SK-N-SH (cell line): ENCODE measurements at regions not wholly inside any gene's neighbourhood (a gene's known extent, or its start where the extent isn't known, plus 50 kb on each side); places are given as distances from the start of the nearest gene placed in this dataset.

Experiments
- ELF1 ChIP-seq: IDR thresholded peaks from 2 replicates; pipeline ENCODE4 v1.4.0; 2012
- EP300 ChIP-seq, 2 experiments: IDR thresholded peaks; 2 replicates each; pipeline versions ENCODE4 v1.4.0 to v1.6.1; 2012; ENCODE audit warnings: borderline replicate concordance in 1 of 2, low read depth in 1 of 2, low read length in 1 of 2
- IRF3 ChIP-seq: fragments of 150-350 bp; IDR thresholded peaks from 2 replicates; pipeline ENCODE4 v1.6.1; 2016; ENCODE audit warnings: mild to moderate bottlenecking, low read depth, low read length
- POLR2AphosphoS5 ChIP-seq: IDR thresholded peaks from 2 replicates; pipeline ENCODE4 v1.6.1; 2012; ENCODE audit warnings: low read depth, low read length
- RAD21 ChIP-seq: IDR thresholded peaks from 2 replicates; pipeline ENCODE4 v1.6.1; 2012; ENCODE audit warnings: mild to moderate bottlenecking, low read length
- RFX5 ChIP-seq: IDR thresholded peaks from 2 replicates; pipeline ENCODE4 v1.6.1; 2012; ENCODE audit warnings: mild to moderate bottlenecking, improper control_type of control experiment, low read length
- TF ChIP-seq, protein P1 (sequence below): fragments of 200-600 bp; sonication (generic); IDR thresholded peaks from 2 replicates; pipeline ENCODE4 v1.6.1; 2017; ENCODE audit warnings: antibody characterized with exemption, mild to moderate bottlenecking, moderate library complexity
- TF ChIP-seq, protein P2 (sequence below): fragments of 150-350 bp; IDR thresholded peaks from 2 replicates; pipeline ENCODE4 v1.6.1; 2017; ENCODE audit warnings: antibody characterized with exemption, low read length, low read depth, borderline replicate concordance
- TF ChIP-seq, protein P3 (sequence below): IDR thresholded peaks from 2 replicates; pipeline ENCODE4 v1.6.1; 2012; ENCODE audit warnings: mild to moderate bottlenecking, low read depth, low read length, moderate library complexity

DNA sequence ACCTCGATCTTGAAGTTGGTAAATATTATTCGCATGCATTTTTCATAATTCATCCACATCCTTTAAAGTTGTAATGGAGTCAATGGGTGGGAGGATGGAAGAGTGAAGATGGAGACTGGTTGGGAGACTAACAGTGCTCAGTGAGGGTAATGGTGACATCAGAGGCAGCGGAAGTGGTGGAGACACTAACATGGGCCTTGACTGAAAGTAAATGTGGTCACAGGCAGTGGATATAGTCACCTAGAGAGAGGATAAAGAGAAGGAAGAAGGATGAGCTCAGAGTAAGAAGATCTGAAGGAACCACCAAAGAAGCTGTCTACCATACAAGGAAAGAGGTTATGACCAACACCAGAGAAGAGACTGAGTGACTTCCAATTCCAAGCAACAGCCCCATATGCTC is 281.6 kb upstream of the STT3B start:
- TF ChIP-seq, protein P1, sequence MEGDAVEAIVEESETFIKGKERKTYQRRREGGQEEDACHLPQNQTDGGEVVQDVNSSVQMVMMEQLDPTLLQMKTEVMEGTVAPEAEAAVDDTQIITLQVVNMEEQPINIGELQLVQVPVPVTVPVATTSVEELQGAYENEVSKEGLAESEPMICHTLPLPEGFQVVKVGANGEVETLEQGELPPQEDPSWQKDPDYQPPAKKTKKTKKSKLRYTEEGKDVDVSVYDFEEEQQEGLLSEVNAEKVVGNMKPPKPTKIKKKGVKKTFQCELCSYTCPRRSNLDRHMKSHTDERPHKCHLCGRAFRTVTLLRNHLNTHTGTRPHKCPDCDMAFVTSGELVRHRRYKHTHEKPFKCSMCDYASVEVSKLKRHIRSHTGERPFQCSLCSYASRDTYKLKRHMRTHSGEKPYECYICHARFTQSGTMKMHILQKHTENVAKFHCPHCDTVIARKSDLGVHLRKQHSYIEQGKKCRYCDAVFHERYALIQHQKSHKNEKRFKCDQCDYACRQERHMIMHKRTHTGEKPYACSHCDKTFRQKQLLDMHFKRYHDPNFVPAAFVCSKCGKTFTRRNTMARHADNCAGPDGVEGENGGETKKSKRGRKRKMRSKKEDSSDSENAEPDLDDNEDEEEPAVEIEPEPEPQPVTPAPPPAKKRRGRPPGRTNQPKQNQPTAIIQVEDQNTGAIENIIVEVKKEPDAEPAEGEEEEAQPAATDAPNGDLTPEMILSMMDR, result no peak
- TF ChIP-seq ELF1, result no peak
- no peak for TF ChIP-seq IRF3
- TF ChIP-seq, protein P2, sequence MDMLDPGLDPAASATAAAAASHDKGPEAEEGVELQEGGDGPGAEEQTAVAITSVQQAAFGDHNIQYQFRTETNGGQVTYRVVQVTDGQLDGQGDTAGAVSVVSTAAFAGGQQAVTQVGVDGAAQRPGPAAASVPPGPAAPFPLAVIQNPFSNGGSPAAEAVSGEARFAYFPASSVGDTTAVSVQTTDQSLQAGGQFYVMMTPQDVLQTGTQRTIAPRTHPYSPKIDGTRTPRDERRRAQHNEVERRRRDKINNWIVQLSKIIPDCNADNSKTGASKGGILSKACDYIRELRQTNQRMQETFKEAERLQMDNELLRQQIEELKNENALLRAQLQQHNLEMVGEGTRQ, result no peak
- TF ChIP-seq RAD21, result no peak
- TF ChIP-seq POLR2AphosphoS5, result no peak
- TF ChIP-seq, protein P3, sequence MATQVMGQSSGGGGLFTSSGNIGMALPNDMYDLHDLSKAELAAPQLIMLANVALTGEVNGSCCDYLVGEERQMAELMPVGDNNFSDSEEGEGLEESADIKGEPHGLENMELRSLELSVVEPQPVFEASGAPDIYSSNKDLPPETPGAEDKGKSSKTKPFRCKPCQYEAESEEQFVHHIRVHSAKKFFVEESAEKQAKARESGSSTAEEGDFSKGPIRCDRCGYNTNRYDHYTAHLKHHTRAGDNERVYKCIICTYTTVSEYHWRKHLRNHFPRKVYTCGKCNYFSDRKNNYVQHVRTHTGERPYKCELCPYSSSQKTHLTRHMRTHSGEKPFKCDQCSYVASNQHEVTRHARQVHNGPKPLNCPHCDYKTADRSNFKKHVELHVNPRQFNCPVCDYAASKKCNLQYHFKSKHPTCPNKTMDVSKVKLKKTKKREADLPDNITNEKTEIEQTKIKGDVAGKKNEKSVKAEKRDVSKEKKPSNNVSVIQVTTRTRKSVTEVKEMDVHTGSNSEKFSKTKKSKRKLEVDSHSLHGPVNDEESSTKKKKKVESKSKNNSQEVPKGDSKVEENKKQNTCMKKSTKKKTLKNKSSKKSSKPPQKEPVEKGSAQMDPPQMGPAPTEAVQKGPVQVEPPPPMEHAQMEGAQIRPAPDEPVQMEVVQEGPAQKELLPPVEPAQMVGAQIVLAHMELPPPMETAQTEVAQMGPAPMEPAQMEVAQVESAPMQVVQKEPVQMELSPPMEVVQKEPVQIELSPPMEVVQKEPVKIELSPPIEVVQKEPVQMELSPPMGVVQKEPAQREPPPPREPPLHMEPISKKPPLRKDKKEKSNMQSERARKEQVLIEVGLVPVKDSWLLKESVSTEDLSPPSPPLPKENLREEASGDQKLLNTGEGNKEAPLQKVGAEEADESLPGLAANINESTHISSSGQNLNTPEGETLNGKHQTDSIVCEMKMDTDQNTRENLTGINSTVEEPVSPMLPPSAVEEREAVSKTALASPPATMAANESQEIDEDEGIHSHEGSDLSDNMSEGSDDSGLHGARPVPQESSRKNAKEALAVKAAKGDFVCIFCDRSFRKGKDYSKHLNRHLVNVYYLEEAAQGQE, result no peak
- TF ChIP-seq EP300 (IDR thresholded peaks at IDR 0.05; ENCODE audit: borderline replicate concordance in 1 of 2, low read depth in 1 of 2, low read length in 1 of 2), result no peak
- no peak for TF ChIP-seq RFX5
